ENCODE measurements at regions not wholly inside any gene's neighbourhood (a gene's known extent, or its start where the extent isn't known, plus 50 kb on each side); places are given as distances from the start of the nearest gene placed in this dataset.

- Histone ChIP-seq H3K27ac (ENCODE audit: low read depth in 2 of 2, low read length in 1 of 2) (no peak overlapping the region), H4K20me1 (ENCODE audit: insufficient read depth) (no peaks in the 10 kb centered on the region), H3K4me2 (no peak overlapping the region), H3K9me3 (no peaks in the 10 kb centered on the region), H3K4me1 (ENCODE audit: control insufficient read depth in 1 of 2, insufficient read depth in 2 of 2, low read depth in 1 of 2, low read length in 1 of 2) (no peaks in the 10 kb centered on the region), H3F3A (replicated peaks; ENCODE audit: insufficient read depth) (no peaks in the 10 kb centered on the region), H3K9me2 (no peaks in the 10 kb centered on the region), H3K9ac (no peak overlapping the region), H3K79me2 (ENCODE audit: insufficient read depth) (no peaks in the 10 kb centered on the region), H3K36me3 (replicated peaks in 1 of 2; ENCODE audit: control insufficient read depth in 1 of 2, insufficient read depth in 2 of 2, low read length in 1 of 2) (no peaks in the 10 kb centered on the region), H2AFZ (ENCODE audit: low read depth) (no peak overlapping the region), H3K4me3 (ENCODE audit: low read depth in 2 of 2, low read length in 1 of 2) (no peak overlapping the region), H3K27me3 (ENCODE audit: insufficient read depth) (no peaks in the 10 kb centered on the region)
- 34% methylated on average over 3 of the region's 3 CpGs for WGBS (ENCODE audit: low lambda C conversion rate)
- POLR2A ChIA-PET = no interaction called here
- CTCF ChIA-PET = no interaction called here
- no peak for DNase-seq
- no peak for TF ChIP-seq NRF1 (IDR thresholded peaks at IDR 0.05; ENCODE audit: low read depth, low read length)
- no peak for TF ChIP-seq FOXJ3 (CRISPR knock-in tag; IDR thresholded peaks at IDR 0.05)
- no peak for TF ChIP-seq JUND (IDR thresholded peaks at IDR 0.05)
- TF ChIP-seq MXI1 (IDR thresholded peaks at IDR 0.05; ENCODE audit: low read depth, low read length) = no peak
- no peak for TF ChIP-seq TCF12 (IDR thresholded peaks at IDR 0.05)
- TF ChIP-seq PBX3 (IDR thresholded peaks at IDR 0.05) = no peak
- TF ChIP-seq RXRA (IDR thresholded peaks at IDR 0.05; ENCODE audit: borderline replicate concordance, low read depth) = no peak
Observed at GRCh38 chr11:25659706-25660105, 672.2 kb upstream of the ANO3 start.

- POLR2A ChIA-PET = no interaction called here
Observed at GRCh38 chr11:25667871-25668270, 664.1 kb upstream of the ANO3 start.

More at GRCh38 chr11:25667871-25668270, 664.1 kb upstream of the ANO3 start:
- no peaks in the 10 kb centered on the region for H3K79me2 ChIP-seq (ENCODE audit: insufficient read depth)
- WGBS (ENCODE audit: low lambda C conversion rate) = 45% methylated on average over 1 of the region's 1 CpG
- no peaks in the 10 kb centered on the region for H3F3A ChIP-seq (replicated peaks; ENCODE audit: insufficient read depth)
- TF ChIP-seq REST (IDR thresholded peaks at IDR 0.05; ENCODE audit: low read depth, low read length) (no peak), GATA2 (CRISPR knock-in tag; IDR thresholded peaks at IDR 0.05) (no peak), YY1 (IDR thresholded peaks at IDR 0.05; ENCODE audit: low read depth) (no peak), PBX3 (IDR thresholded peaks at IDR 0.05) (no peak), SIN3A (IDR thresholded peaks at IDR 0.05; ENCODE audit: borderline replicate concordance, low read depth, low read length) (no peak), TAF1 (IDR thresholded peaks at IDR 0.05; ENCODE audit: borderline replicate concordance, low read depth, low read length) (no peak), ELF1 (IDR thresholded peaks at IDR 0.05) (no peak), RFX5 (IDR thresholded peaks at IDR 0.05; ENCODE audit: low read length) (no peak), EZH2phosphoT487 (IDR thresholded peaks at IDR 0.05; ENCODE audit: borderline replicate concordance, low read depth) (no peak), ZBTB33 (IDR thresholded peaks at IDR 0.05; ENCODE audit: borderline replicate concordance, low read depth) (no peak), JUND (IDR thresholded peaks at IDR 0.05) (no peak), NRF1 (IDR thresholded peaks at IDR 0.05; ENCODE audit: low read depth, low read length) (no peak), CHD2 (IDR thresholded peaks at IDR 0.05; ENCODE audit: low read length, partially characterized antibody) (no peak)
- TF ChIP-seq, protein P1, sequence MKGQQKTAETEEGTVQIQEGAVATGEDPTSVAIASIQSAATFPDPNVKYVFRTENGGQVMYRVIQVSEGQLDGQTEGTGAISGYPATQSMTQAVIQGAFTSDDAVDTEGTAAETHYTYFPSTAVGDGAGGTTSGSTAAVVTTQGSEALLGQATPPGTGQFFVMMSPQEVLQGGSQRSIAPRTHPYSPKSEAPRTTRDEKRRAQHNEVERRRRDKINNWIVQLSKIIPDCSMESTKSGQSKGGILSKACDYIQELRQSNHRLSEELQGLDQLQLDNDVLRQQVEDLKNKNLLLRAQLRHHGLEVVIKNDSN (IDR thresholded peaks at IDR 0.05; ENCODE audit: borderline replicate concordance, low read depth) = no peak
- H3K9ac ChIP-seq = no peak overlapping the region
- no peaks in the 10 kb centered on the region for H4K20me1 ChIP-seq (ENCODE audit: insufficient read depth)
- DNase-seq = no peak
- no peaks in the 10 kb centered on the region for H3K9me3 ChIP-seq
- H3K4me1 ChIP-seq (ENCODE audit: control insufficient read depth in 1 of 2, insufficient read depth in 2 of 2, low read depth in 1 of 2, low read length in 1 of 2) = no peaks in the 10 kb centered on the region; a peak in 1 of 4 replicates
- no peaks in the 10 kb centered on the region for H3K9me2 ChIP-seq
- H3K36me3 ChIP-seq (replicated peaks in 1 of 2; ENCODE audit: control insufficient read depth in 1 of 2, insufficient read depth in 2 of 2, low read length in 1 of 2) = no peaks in the 10 kb centered on the region
- CTCF ChIA-PET = no interaction called here
- no peak overlapping the region for H3K27ac ChIP-seq (ENCODE audit: low read depth in 2 of 2, low read length in 1 of 2)
- H2AFZ ChIP-seq (ENCODE audit: low read depth) = no peak overlapping the region
- H3K4me2 ChIP-seq = no peak overlapping the region
- H3K4me3 ChIP-seq (ENCODE audit: low read depth in 2 of 2, low read length in 1 of 2) = no peak overlapping the region
- no peaks in the 10 kb centered on the region for H3K27me3 ChIP-seq (ENCODE audit: insufficient read depth)

All from SK-N-SH (cell line).